H1 (cell line): ENCODE measurements at regions not wholly inside any gene's neighbourhood (a gene's known extent, or its start where the extent isn't known, plus 50 kb on each side); places are given as distances from the start of the nearest gene placed in this dataset.

ENCODE experiments used
- CTCF ChIA-PET: fragments of 300-600 bp; sonication (Branson Sonifier 250); formaldehyde crosslinking; loops from one replicate; lab custom pipeline; 2021; ENCODE audit not compliant: partially characterized antibody; lab: Charles Lee
- POLR2A ChIA-PET: fragments of 300-600 bp; sonication (Branson Sonifier 250); formaldehyde crosslinking; loops from one replicate; lab custom pipeline; 2021; ENCODE audit warnings: inconsistent platforms; ENCODE audit not compliant: partially characterized antibody; lab: Charles Lee
- DNase-seq, 2 experiments: peaks; one replicate each; pipeline versions ENCODE4 v3.0.0 to v3.0.0-alpha.2; 2010 to 2022; ENCODE audit warnings: low spot score in 2 of 2, low read depth in 1 of 2, mixed read lengths in 1 of 2
- FAIRE-seq: peaks from 2 replicates; lab custom pipeline; 2011; peaks lifted over from hg19 to GRCh38; lab: Jason Lieb, UNC
- H2AFZ ChIP-seq: 2 replicates; pipeline ENCODE4 v1.8.1; 2012; ENCODE audit warnings: low read length, inconsistent platforms
- H2AK5ac ChIP-seq: 2 replicates; pipeline ENCODE4 v1.6.1; 2013; ENCODE audit warnings: low read depth, low read length
- H2BK120ac ChIP-seq: replicated peaks from 2 replicates; pipeline ENCODE3; 2013; ENCODE audit warnings: low read depth, low read length, inconsistent platforms
- H2BK12ac ChIP-seq: 2 replicates; pipeline ENCODE4 v1.6.1; 2013; ENCODE audit warnings: low read depth, low read length
- H2BK15ac ChIP-seq: 2 replicates; pipeline ENCODE4 v1.6.1; 2013; ENCODE audit warnings: low read length
- H2BK20ac ChIP-seq: 2 replicates; pipeline ENCODE4 v1.6.1; 2013; ENCODE audit warnings: low read length
- H2BK5ac ChIP-seq: 2 replicates; pipeline ENCODE4 v1.6.1; 2013; ENCODE audit warnings: low read depth, low read length
- H3K14ac ChIP-seq: 2 replicates; pipeline ENCODE4 v1.6.1; 2013; ENCODE audit warnings: inconsistent platforms; ENCODE audit not compliant: insufficient read length
- H3K18ac ChIP-seq: 2 replicates; pipeline ENCODE4 v1.6.1; 2013; ENCODE audit warnings: low read length; ENCODE audit errors: extremely low read depth
- H3K23ac ChIP-seq: 2 replicates; pipeline ENCODE4 v1.6.1; 2013; ENCODE audit warnings: inconsistent platforms; ENCODE audit not compliant: insufficient read length
- H3K23me2 ChIP-seq: 2 replicates; pipeline ENCODE4 v1.6.1; 2013; ENCODE audit warnings: low read depth, low read length
- H3K27ac ChIP-seq: 2 replicates; pipeline ENCODE4 v1.6.1; 2011; ENCODE audit warnings: low read depth, low read length, inconsistent platforms
- H3K27me3 ChIP-seq, 4 experiments: replicated peaks in 1 of 4; 1 replicate in 1 of 4; 2 replicates in 3 of 4; pipeline versions ENCODE4 v1.6.1 to v1.8.1; 2011 to 2013; ENCODE audit warnings: low read length in 3 of 4, mild to moderate bottlenecking in 3 of 4, inconsistent platforms in 2 of 4, mixed read lengths in 2 of 4, moderate library complexity in 1 of 4; ENCODE audit not compliant: control insufficient read depth in 3 of 4, insufficient read depth in 3 of 4; ENCODE audit errors: extremely low read depth in 1 of 4
- H3K36me3 ChIP-seq, 4 experiments: 2 replicates each; pipeline versions ENCODE4 v1.6.1 to v1.8.1; 2011 to 2013; ENCODE audit warnings: mild to moderate bottlenecking in 4 of 4, low read length in 3 of 4, moderate library complexity in 2 of 4, control low read depth in 1 of 4, inconsistent platforms in 1 of 4; ENCODE audit not compliant: insufficient read depth in 4 of 4, control insufficient read depth in 2 of 4
- H3K4ac ChIP-seq: replicated peaks from 2 replicates; pipeline ENCODE3; 2013; ENCODE audit warnings: low read length, low read depth, mixed read lengths, inconsistent platforms; ENCODE audit not compliant: insufficient read length
- H3K4me1 ChIP-seq, 4 experiments: replicated peaks in 1 of 4; 1 replicate in 1 of 4; 2 replicates in 3 of 4; pipeline versions ENCODE4 v1.6.1 to v1.8.1; 2011 to 2013; ENCODE audit warnings: low read length in 3 of 4, inconsistent platforms in 2 of 4, mixed read lengths in 1 of 4; ENCODE audit not compliant: insufficient read depth in 4 of 4, control insufficient read depth in 3 of 4
- H3K4me2 ChIP-seq, 2 experiments: 2 replicates each; pipeline versions ENCODE4 v1.6.1 to v1.8.1; 2011 to 2013; ENCODE audit warnings: low read depth in 2 of 2, low read length in 2 of 2, control low read depth in 1 of 2, inconsistent platforms in 1 of 2, mild to moderate bottlenecking in 1 of 2; ENCODE audit not compliant: insufficient read depth in 1 of 2
- H3K4me3 ChIP-seq, 4 experiments: fragments of 200-600, 300-600 bp in 1 of 4; sonication (generic), shearing (Covaris generic), sonication (Bioruptor Twin) in 1 of 4; 2 replicates each; pipeline versions ENCODE4 v1.5.1 to v1.8.1; 2011 to 2016; ENCODE audit warnings: low read length in 4 of 4, low read depth in 3 of 4, control low read depth in 2 of 4, inconsistent platforms in 2 of 4, mild to moderate bottlenecking in 2 of 4, mixed read lengths in 1 of 4, moderate library complexity in 1 of 4; ENCODE audit not compliant: insufficient read depth in 2 of 4; ENCODE audit errors: extremely low read depth in 1 of 4
- H3K56ac ChIP-seq: replicated peaks from 2 replicates; pipeline ENCODE3; 2013; ENCODE audit warnings: low read depth, mild to moderate bottlenecking, mixed read lengths, low read length, inconsistent platforms; ENCODE audit not compliant: insufficient read length
- H3K79me1 ChIP-seq: 2 replicates; pipeline ENCODE4 v1.6.1; 2013; ENCODE audit warnings: low read depth, low read length, control low read depth
- H3K79me2 ChIP-seq, 2 experiments: 2 replicates each; pipeline versions ENCODE4 v1.6.1 to v1.8.1; 2012 to 2013; ENCODE audit warnings: low read length in 2 of 2, mild to moderate bottlenecking in 2 of 2, inconsistent platforms in 1 of 2; ENCODE audit not compliant: insufficient read depth in 2 of 2, control insufficient read depth in 1 of 2
- H3K9ac ChIP-seq, 4 experiments: replicated peaks in 1 of 4; 1 replicate in 1 of 4; 2 replicates in 3 of 4; pipeline versions ENCODE4 v1.6.1 to v1.8.1; 2011 to 2013; ENCODE audit warnings: low read depth in 3 of 4, low read length in 3 of 4, control low read depth in 2 of 4, mild to moderate bottlenecking in 2 of 4, moderate library complexity in 2 of 4, inconsistent platforms in 1 of 4; ENCODE audit errors: extremely low read depth in 1 of 4
- H3K9me3 ChIP-seq, 2 experiments: 2 replicates each; pipeline versions ENCODE4 v1.6.1 to v1.8.1; 2012 to 2013; ENCODE audit warnings: mild to moderate bottlenecking in 2 of 2, moderate library complexity in 2 of 2, control low read depth in 1 of 2, inconsistent platforms in 1 of 2, low read depth in 1 of 2, low read length in 1 of 2, mixed read lengths in 1 of 2; ENCODE audit not compliant: insufficient read depth in 2 of 2
- H4K20me1 ChIP-seq, 2 experiments: replicated peaks in 1 of 2; 2 replicates each; pipeline versions ENCODE3 to v1.8.1; 2011 to 2013; ENCODE audit warnings: inconsistent platforms in 2 of 2, low read length in 2 of 2, mild to moderate bottlenecking in 1 of 2; ENCODE audit not compliant: insufficient read depth in 2 of 2, control insufficient read depth in 1 of 2
- H4K5ac ChIP-seq: 2 replicates; pipeline ENCODE4 v1.6.1; 2013; ENCODE audit warnings: low read length, low read depth, mixed read lengths, inconsistent platforms; ENCODE audit not compliant: insufficient read length
- H4K8ac ChIP-seq: 2 replicates; pipeline ENCODE4 v1.8.0; 2013; ENCODE audit warnings: mild to moderate bottlenecking, moderate library complexity, low read length, inconsistent platforms; ENCODE audit not compliant: insufficient read depth; ENCODE audit errors: extremely low read depth
- H4K91ac ChIP-seq: replicated peaks from 2 replicates; pipeline ENCODE3; 2013; ENCODE audit warnings: low read length, mixed read lengths, inconsistent platforms; ENCODE audit not compliant: insufficient read length
- BACH1 ChIP-seq: IDR thresholded peaks from 2 replicates; pipeline ENCODE4 v1.6.1; 2012; ENCODE audit warnings: low read length, improper control_type of control experiment
- KDM1A ChIP-seq: fragments of 200-600, 300-600 bp; sonication (generic); IDR thresholded peaks from 2 replicates; pipeline ENCODE4 v1.7.1; 2016; ENCODE audit warnings: mild to moderate bottlenecking, low read length, borderline replicate concordance
- POU5F1 ChIP-seq: IDR thresholded peaks from 2 replicates; pipeline ENCODE4 v1.6.1; 2011; ENCODE audit warnings: low read depth, mild to moderate bottlenecking, low read length, moderate library complexity
- RAD21 ChIP-seq, 2 experiments: IDR thresholded peaks in 1 of 2; conservative IDR thresholded peaks in 1 of 2; 2 replicates each; pipeline ENCODE4 v1.6.1; 2011; ENCODE audit warnings: low read depth in 2 of 2, low read length in 2 of 2, improper control_type of control experiment in 1 of 2, inconsistent platforms in 1 of 2, mild to moderate bottlenecking in 1 of 2, moderate library complexity in 1 of 2
- RBBP5 ChIP-seq: IDR thresholded peaks from 2 replicates; pipeline ENCODE4 v1.7.1; 2012; ENCODE audit warnings: low read depth, mild to moderate bottlenecking, inconsistent platforms, low read length, moderate library complexity, borderline replicate concordance
- WGBS, 2 experiments: shearing (Covaris generic) in 1 of 2; methylation state at CpG; one replicate each; pipeline versions ENCODE4 v1.1.6 to v1.1.7; 2013 to 2015; ENCODE audit warnings: low lambda C conversion rate in 2 of 2, mixed read lengths in 2 of 2, inconsistent platforms in 1 of 2, low coverage in 1 of 2, missing lambda C conversion rate in 1 of 2; ENCODE audit not compliant: insufficient replicate concordance in 2 of 2, insufficient coverage in 1 of 2, insufficient read length in 1 of 2; ENCODE audit errors: extremely low coverage in 1 of 2, missing lambda C conversion rate in 1 of 2; 5-methylcytosine and 5-hydroxymethylcytosine counted together

DNA sequence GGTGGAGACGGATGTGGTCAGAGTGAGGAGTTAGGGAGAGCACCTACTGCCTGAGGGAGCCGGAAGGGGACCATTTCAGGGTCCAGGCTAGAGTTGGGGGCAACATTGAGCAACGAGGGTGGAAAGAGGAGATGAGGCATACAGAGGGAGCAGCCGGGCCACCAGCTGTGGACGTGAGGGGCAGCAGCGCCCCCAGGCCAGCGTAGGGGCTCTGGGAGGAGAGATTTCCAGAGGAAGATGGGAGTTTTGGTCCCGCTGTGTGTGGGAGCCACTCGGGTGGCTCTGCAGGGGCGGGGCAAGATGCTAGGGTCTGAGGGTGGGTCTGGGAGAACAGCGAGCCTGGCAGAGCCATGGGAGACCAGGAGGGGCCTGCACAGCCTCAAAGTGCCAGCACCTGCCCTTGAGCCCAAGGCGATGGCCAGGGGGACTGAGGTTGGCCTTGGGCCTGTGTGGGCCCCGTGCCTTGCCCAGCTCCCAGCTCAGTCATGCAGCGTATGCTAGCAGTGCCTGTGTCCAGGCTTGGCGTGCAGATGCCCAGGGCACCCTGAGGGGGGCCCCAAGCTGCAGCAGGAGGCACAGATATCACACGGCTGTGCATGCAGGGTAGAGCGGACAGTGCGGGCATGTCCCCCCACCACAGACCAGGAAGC is 80.5 kb upstream of the PPP1R26 start:
- Histone ChIP-seq H4K8ac (no peak overlapping the region; the same call in 1 of the 2 replicates), H3K9ac (no peak overlapping the region), H3K56ac (no peak overlapping the region), H4K91ac (peak overlapping the region; percentile 27), H3K4me2 (no peak overlapping the region), H4K20me1 (no peaks in the 10 kb centered on the region), H3K4me3 (no peak overlapping the region), H3K79me1 (no peaks in the 10 kb centered on the region), H3K79me2 (no peaks in the 10 kb centered on the region), H3K27ac (no peak overlapping the region), H3K27me3 (no peaks in the 10 kb centered on the region), H2BK20ac (no peak overlapping the region), H3K18ac (no peak overlapping the region), H2BK12ac (no peak overlapping the region), H3K4ac (no peak overlapping the region), H4K5ac (no peak overlapping the region), H2AFZ (no peak overlapping the region), H3K23ac (no peak overlapping the region), H3K9me3 (peaks cover 25 to 28% of the 10 kb centered on the region in 2 experiments), H2BK5ac (no peak overlapping the region), H2BK120ac (no peak overlapping the region), H3K4me1 (no peaks in the 10 kb centered on the region), H3K14ac (no peak overlapping the region), H2AK5ac (no peak overlapping the region), H3K36me3 (no peaks in the 10 kb centered on the region), H3K23me2 (peaks cover 5% of the 10 kb centered on the region; the same call in 1 of the 2 replicates), H2BK15ac (no peak overlapping the region)
- FAIRE-seq = no peak
- DNase-seq = no peak
- WGBS, 2 experiments = 92% methylated on average over 16 of the region's 18 CpGs; no CpG with 5 or more reads in 1 of the 2 experiments
- ChIA-PET POLR2A (no interaction called here), CTCF (interaction anchor here (1.0 to 4.8 kb wide), 4 partner anchors 11 to 171 kb away, joined by 3 to 30 read pairs (median 4); no protein-coding TSS in a partner anchor)
- TF ChIP-seq POU5F1 (no peak), RBBP5 (no peak), RAD21 (IDR thresholded peaks at IDR 0.05 in 1 of 2, conservative IDR thresholded peaks at IDR 0.05 in 1 of 2; ENCODE audit: low read depth in 2 of 2, low read length in 2 of 2) (no peak), BACH1 (no peak), KDM1A (no peak)
